Stimulated activated CD8-positive, alpha-beta memory T cell treated with anti-CD3 and anti-CD28 coated beads, Interleukin-15, amount 100 ng/mL, for 4 hours (primary cell): ENCODE measurements at regions not wholly inside any gene's neighbourhood (a gene's known extent, or its start where the extent isn't known, plus 50 kb on each side); places are given as distances from the start of the nearest gene placed in this dataset.

Experiments
- DNase-seq, 2 donors: peaks; one replicate each; pipeline ENCODE4 v3.0.0-alpha.2; 2020; ENCODE audit warnings: low read depth in 2 of 2

DNA sequence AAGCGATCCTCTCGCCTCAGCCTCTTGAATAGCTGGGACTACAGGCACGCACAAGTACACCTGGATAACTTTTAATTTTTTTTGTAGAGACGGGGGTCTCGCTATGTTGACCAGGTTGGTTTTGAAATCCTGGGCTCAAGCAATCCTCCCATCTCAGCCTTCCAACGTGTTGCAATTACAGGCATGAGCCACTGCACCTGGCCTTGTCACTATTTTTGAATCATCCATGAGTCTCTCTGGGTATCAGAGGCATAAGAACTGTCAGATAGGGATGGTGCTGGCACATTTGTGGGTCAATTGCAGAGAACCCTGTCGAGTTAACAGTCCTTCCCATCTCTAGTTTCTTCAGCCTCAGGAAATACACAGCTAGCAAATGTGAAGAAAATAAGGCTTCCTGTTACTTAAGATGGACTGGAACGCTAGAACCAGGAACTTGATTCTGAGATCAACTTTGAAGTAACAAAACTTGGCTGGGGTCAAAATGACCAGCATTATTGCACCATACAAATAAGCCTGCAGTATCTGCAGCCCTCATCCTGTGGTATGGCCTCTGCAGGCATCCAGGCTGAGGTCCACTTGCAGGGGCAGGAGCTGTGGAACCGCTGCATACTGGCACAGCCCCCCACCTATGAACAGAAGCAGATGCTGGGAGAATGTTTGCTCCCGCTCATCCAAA is 124.3 kb upstream of the GADD45A start:
- no peak for DNase-seq

DNA sequence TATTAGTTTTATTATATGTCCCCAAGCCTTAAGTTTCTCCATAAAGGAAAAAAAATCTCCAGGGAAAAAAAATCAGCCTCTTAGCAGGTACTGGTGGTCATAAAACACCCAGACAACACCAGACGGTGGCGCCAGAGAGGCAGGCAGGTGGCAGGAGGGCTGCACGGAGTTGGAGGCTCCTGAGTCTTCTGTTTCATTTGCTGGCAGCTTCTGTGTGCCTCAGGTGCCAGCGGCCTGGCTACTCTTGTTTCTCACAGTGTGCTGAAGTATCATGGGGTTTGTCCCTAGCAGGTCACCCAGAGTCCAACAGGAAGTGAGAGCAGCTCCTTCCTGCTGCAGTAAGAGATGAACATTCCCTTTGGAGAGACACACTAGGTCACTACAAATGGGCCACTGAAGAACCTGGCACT is 123.3 kb upstream of the GADD45A start:
- peak; percentile 53 to 73 for DNase-seq

GRCh38 chr1:67563684-67564083 is 121.3 kb upstream of the GADD45A start:
- no peak for DNase-seq

DNA sequence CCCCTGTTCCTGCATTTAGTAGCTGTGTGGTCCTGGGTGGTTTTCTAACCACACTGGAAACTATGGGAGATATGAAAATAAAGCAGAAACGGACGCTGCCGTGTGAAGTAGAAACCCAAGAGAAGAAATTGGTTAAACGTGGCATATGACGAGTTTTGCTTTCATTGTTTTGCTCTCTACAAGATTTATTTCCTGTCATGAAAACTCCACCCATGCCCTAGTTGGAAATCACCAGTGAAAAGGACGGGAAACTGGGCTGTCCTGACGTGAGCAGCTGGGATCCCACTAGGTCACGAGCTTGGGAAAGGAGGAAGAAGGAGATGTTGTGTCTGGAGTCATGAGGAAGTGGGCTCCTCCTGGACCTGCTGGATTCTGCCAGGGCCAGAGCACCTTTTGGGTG is 120.8 kb upstream of the GADD45A start:
- no peak for DNase-seq

- no peak for DNase-seq
Observed at GRCh38 chr1:67566803-67567377, 118.1 kb upstream of the GADD45A start.

DNA sequence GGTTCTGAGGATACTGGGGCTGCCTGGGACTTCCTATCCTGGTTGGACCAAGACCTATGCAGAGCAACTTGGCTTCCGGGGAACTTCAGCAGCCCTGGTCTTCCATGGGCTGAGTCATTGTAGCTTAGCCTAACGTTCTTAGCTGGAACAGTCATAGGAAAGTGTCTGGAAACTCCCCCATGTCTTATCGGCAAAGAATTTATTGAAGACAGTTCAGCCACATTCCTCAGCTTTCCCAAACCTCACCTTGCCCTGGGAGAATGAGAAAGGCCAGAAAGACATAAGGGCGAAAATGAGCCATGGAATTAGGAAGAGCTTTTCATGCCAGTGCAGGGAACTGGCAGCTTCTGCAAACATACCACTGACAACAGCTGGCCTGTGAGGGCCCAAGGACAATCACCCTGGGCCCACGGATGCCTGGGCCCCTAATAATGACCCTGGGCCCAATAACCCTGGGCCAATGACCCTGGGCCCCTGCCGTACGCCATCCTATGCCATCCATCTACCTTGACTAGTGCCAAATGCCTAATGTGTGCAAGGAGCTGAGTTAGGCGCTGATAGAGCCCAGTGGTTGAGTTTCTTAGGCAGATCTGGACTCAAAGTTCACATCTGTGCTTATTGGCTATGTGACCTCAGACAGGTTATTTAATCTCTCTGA is 114.4 kb upstream of the GADD45A start:
- DNase-seq, result no peak

DNA sequence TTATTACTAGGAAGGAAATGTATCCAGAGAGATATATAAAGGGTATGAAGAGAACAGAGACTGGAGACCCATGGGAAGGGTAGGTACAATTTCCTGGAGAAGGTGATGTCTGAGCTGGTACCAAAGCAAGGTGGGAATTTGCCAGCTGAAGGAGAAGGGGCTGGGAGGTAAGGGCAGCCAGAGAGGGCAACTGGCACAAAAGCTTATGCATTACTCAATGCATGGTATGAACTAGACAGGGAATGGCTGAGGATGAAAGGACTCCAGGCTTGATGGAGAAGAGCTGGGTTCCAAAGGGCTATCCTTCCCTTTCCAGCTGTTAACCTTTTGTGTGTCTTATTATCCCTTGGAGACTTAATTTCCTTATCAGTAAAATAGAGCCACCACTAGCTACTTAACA is 113.6 kb upstream of the GADD45A start:
- DNase-seq, result no peak

DNA sequence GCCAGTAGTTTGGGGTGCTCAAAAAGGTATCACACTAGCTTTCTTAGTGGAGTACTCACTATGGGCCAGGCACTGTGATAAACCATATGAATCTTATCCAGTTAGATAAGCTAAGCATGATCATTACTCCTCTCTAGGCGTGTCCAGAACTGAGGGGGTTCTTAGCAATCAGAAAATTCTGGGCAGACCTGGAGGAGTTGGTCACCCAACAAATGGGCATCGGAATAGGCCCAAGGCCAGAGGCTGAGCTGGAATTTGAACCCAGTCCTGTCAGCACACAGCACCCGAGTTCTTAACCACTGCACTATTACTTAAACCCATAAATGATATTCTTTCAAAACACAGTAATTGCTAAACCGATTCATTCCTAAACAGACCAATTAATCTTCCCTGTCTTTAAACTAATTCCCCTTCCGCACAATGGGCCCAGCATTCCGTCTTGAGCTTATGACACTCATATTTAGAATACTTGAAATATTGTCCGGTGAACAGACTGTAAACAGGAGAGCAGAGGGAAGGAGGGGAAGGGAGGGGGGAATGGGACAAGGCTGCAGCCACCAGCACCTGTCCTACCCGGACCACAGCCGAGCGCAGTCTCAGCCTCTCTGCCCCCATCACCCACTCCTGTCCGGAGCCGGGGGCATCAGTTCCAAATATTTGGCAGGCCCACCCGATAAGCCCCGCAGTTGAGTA is 113.0 kb upstream of the GADD45A start:
- no peak for DNase-seq

DNA sequence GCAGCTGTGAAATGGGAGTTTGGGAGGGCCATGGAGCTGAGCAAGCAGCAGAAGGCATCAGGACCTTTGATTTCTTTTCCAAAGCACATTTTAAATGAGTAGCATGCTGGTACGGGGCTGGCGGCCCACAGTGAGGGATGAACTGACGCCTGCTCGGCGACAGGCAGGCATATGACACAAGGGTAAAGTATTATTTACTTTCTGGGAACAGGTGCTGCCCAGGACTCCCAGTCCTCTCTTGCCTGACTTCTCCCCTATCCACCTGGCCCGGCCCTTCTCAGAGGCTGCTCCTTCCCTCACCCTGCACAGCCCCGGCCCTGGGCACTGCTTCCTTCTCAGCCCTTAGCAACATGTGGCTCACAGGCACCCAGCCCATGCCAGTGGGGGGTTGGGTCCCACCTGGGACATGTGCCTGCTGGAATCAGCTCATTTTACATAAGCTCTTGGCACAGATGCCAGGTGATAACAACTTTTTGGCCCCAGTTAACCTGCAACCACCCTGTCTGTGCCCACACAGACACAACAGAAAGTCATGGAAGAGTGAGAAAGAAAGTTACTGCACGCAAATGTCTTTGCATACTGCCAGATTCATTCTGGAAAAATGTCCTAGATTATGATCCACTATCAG is 112.3 kb upstream of the GADD45A start:
- no peak for DNase-seq

- DNase-seq, result no peak
Observed at GRCh38 chr1:67573311-67573872, 111.6 kb upstream of the GADD45A start.

- no peak for DNase-seq
Observed at GRCh38 chr1:67574221-67574620, 110.8 kb upstream of the GADD45A start.

DNA sequence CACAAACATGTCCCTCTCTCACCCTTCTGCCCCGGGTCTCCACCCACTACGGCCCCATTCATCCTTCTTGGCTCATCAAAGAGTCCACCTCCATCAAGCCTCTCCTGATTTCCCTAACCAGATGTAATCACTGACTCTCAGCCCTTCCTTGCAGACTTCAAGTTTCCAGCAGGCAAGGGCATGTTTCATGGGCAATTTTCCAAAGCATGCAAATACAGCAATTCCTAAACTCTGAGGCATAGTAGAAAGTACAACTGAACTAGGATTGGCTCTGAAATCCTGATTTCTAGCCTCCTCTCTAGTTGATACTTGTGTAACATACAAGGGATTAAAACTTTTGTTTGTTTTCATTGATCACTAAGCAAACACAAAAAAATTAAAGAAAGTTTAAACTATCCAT is 109.1 kb upstream of the GADD45A start:
- no peak for DNase-seq

- no peak for DNase-seq
Observed at GRCh38 chr1:67576474-67576873, 108.5 kb upstream of the GADD45A start.

DNA sequence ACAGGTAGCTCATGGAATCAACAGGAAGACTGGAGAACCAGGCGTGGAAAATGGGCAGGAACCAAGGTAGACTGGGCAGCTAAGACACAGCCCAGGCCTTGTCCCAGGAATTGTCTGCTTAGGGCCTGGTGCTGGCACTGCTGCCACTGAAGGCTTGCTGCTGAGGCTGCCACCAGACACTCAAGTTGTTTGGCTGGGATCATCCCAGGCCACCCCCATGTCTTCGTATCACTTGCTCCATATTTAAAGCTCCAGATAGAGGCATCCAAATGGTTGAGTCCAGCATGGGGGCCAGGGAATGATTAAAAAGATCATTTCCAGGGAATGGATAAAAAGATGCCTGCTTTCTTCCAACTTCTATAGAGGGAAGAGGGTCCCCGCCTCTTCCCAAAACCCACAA is 107.4 kb upstream of the GADD45A start:
- DNase-seq, result no peak

DNA sequence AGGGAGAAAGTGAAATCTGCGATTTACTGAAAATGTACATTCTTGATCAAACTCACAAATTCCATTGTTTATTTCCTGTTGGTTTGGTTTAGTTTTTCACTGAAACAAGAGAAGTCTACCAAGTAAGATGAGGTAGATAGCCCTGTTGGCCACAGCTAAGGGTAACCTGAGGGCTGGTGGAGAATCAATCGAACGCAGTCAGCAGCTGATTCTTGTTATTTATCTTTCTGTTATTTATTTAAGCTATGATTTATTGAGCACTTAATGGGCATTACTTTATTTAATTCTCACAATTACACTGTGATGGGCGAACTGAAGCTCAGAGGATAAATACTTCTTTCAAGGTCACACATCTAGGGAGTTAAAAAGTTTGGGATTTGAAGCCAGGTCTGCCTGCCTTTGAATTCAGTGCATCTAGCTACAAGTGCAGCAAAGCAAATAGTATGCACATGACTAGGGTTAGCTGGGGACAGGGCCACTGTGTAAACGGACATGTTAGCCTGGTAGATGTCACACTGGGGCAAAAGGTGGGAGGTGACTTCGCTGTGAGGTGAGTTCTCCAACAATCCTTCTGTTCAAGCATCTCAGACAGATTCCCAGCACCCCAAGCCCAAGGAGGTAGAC is 106.5 kb upstream of the GADD45A start:
- no peak for DNase-seq

- no peak for DNase-seq
Observed at GRCh38 chr1:67579623-67580394, 105.2 kb upstream of the GADD45A start.

GRCh38 chr1:67580691-67581403 is 104.2 kb upstream of the GADD45A start:
- DNase-seq, result no peak

GRCh38 chr1:67582625-67583461 is 102.2 kb upstream of the GADD45A start:
- no peak for DNase-seq

DNA sequence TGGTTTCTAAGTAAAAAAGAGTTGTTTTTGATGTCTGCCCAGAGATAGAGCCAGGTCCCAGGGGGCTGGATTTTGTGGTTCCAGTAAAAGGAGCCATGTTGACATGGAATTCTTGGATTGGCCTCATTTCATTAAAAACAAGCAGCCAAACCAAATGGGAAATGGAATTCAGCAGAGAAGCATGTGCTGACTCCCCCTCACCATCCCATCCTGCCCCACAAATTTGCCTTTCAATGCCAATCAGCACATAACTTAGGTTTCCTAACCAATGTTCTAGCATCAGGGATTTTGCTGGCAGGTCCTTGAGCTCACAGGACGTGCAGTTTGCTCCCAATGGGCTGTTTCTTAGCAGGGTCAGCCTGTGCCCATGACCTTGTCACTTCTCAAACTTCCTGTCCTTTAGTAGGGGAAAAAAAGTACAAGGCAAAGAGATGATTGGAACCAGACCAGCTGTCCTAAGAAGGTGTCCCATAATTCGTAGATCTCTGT is 101.5 kb upstream of the GADD45A start:
- DNase-seq, result no peak
